ENCODE measurements at regions not wholly inside any gene's neighbourhood (a gene's known extent, or its start where the extent isn't known, plus 50 kb on each side); places are given as distances from the start of the nearest gene placed in this dataset.
"Not testable (repeated sequence)": the region's sequence is repeated elsewhere in the genome, so short reads cannot be mapped to it uniquely, and the experiment has no call there.

DNA sequence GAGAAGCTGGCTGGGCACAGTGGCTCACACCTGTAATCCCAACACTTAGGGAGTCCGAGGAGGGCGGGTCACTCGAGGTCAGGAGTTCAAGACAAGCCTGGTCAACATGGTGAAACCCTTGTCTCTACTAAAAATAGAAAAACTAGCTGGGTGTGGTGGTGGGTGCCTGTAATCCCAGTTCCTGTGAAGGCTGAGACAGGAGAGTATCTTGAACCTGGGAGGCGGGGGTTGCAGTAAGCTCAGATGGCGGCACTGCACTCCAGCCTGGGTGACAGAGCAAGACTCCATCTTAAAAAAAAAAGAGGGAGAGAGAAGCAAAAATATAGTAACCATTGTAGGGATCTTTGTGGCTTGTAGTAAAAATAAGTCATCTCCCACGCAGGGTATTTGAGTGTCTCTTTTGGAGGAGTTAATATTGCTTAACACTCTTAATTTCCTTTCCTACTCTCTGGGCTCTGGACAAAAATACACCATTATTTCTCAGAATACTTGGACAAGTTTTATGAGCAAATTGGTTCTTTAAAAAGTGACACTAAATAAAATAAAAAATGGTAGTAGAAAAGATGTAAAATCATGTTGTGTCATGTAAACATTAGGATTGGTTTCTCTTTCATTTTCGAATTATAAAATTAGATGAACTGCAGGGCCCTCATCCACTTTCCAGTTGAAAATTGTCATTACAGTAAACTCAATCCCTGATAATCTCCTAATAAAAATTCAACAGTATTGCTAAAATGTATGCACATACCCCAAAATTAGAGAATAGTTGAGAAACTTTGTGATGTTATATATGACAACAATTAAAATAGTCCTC is 61.1 kb upstream of the C12orf71 start:
- Histone ChIP-seq H2AFZ (no peak overlapping the region), H3K4me2 (no peak overlapping the region)
- POLR2A ChIA-PET (ENCODE audit: unreplicated experiment) = no interaction called here

DNA sequence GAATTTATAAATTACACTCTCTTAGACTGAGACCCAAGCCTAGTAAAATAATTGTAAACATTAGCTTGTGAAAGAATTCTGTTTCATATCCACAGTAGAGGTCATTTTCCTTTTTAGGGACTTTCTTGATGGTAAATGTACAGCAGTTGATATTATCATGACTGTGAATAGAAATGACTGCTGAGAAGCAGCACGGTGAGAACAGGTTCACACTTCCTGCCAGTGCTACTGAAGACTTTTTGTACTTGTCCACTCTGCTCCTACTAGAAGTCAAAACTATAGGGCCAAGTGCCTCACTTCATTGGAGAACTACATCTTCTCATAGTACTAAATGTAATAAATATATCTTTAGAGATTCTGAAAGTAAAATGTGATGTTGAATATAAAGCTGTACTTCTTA is 63.3 kb upstream of the C12orf71 start:
- H3K9me2 ChIP-seq (ENCODE audit: insufficient read depth); DNase-seq; H4K20me1 ChIP-seq (ENCODE audit: insufficient read depth); H3K79me2 ChIP-seq (ENCODE audit: low read depth); H3K36me3 ChIP-seq (ENCODE audit: low read depth); H3F3A ChIP-seq (ENCODE audit: insufficient read depth, low read depth); BruUV-seq (replicated peaks); H2AFZ ChIP-seq; H3K4me3 ChIP-seq; H3K4me2 ChIP-seq; H3K9me3 ChIP-seq (ENCODE audit: insufficient read depth, low read depth); CTCF ChIA-PET; H3K27ac ChIP-seq; POLR2A ChIA-PET (ENCODE audit: unreplicated experiment); H3K4me1 ChIP-seq (replicated peaks; ENCODE audit: insufficient read depth); H3K27me3 ChIP-seq (ENCODE audit: insufficient read depth, low read depth): not testable (repeated sequence)
- intact Hi-C loops (cut with micrococcal nuclease; ENCODE audit: unreplicated experiment) = loop anchor here (10.0 kb wide), 1 partner anchor 291 kb away; no protein-coding TSS in a partner anchor

More for the DNA sequence above, 61.1 kb upstream of the C12orf71 start:
- Histone ChIP-seq H3K36me3 (ENCODE audit: low read depth) (no peaks in the 10 kb centered on the region), H3K9me2 (ENCODE audit: insufficient read depth) (0 out of 2 replicates have a peak, but pooled peaks cover 3% of the 10 kb centered on the region), H3K79me2 (ENCODE audit: low read depth) (no peaks in the 10 kb centered on the region), H3K27me3 (ENCODE audit: insufficient read depth, low read depth) (no peaks in the 10 kb centered on the region), H3K4me1 (replicated peaks; ENCODE audit: insufficient read depth) (no peaks in the 10 kb centered on the region), H3F3A (ENCODE audit: insufficient read depth, low read depth) (no peaks in the 10 kb centered on the region), H3K9me3 (ENCODE audit: insufficient read depth, low read depth) (no peaks in the 10 kb centered on the region), H4K20me1 (ENCODE audit: insufficient read depth) (no peaks in the 10 kb centered on the region), H3K4me3 (no peak overlapping the region), H3K27ac (no peak overlapping the region)
- TF ChIP-seq EZH2 (IDR thresholded peaks at IDR 0.05; ENCODE audit: low read depth) = no peak
- TF ChIP-seq, protein P1, sequence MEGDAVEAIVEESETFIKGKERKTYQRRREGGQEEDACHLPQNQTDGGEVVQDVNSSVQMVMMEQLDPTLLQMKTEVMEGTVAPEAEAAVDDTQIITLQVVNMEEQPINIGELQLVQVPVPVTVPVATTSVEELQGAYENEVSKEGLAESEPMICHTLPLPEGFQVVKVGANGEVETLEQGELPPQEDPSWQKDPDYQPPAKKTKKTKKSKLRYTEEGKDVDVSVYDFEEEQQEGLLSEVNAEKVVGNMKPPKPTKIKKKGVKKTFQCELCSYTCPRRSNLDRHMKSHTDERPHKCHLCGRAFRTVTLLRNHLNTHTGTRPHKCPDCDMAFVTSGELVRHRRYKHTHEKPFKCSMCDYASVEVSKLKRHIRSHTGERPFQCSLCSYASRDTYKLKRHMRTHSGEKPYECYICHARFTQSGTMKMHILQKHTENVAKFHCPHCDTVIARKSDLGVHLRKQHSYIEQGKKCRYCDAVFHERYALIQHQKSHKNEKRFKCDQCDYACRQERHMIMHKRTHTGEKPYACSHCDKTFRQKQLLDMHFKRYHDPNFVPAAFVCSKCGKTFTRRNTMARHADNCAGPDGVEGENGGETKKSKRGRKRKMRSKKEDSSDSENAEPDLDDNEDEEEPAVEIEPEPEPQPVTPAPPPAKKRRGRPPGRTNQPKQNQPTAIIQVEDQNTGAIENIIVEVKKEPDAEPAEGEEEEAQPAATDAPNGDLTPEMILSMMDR (conservative IDR thresholded peaks at IDR 0.05) = no peak
- intact Hi-C loops (cut with micrococcal nuclease; ENCODE audit: unreplicated experiment) = loop anchor here (2.0 to 10.0 kb wide), 4 partner anchors 35 to 289 kb away; no protein-coding TSS in a partner anchor
- DNase-seq = no peak
- BruUV-seq (replicated peaks) = no TSS peak
- CTCF ChIA-PET = no interaction called here

DNA sequence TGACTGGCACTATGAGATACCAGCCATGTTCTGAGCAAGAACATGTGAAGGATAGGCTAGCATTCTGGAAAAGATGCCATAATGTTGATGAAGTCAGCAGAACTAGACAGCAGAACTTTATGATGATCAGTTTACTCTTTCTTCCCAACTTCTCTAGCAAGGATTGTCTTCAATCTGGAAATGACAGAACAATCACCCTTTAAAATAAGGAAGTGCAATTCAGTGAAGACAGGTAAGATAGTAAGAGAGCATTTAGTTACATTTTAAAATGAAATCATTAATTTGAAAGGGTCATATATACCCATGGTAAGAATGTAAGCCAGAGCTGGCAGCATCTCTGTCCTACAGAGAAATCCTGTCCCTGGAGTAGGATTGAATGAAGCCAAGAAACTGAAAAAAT is 66.0 kb upstream of the C12orf71 start:
- intact Hi-C loops (cut with micrococcal nuclease; ENCODE audit: unreplicated experiment) = loop anchor here (10.0 kb wide), 1 partner anchor 294 kb away; no protein-coding TSS in a partner anchor

More for the DNA sequence above, 66.0 kb upstream of the C12orf71 start:
- no peaks in the 10 kb centered on the region for H3K27me3 ChIP-seq (ENCODE audit: insufficient read depth, low read depth)
- H3K79me2 ChIP-seq (ENCODE audit: low read depth) = no peaks in the 10 kb centered on the region
- no peaks in the 10 kb centered on the region for H4K20me1 ChIP-seq (ENCODE audit: insufficient read depth)
- H3K4me3 ChIP-seq = no peak overlapping the region
- TF ChIP-seq, protein P1 (conservative IDR thresholded peaks at IDR 0.05) = no peak
- no peak for TF ChIP-seq EZH2 (IDR thresholded peaks at IDR 0.05; ENCODE audit: low read depth)
- no peak for DNase-seq
- no peaks in the 10 kb centered on the region for H3K36me3 ChIP-seq (ENCODE audit: low read depth)
- CTCF ChIA-PET = no interaction called here
- H3F3A ChIP-seq (ENCODE audit: insufficient read depth, low read depth) = no peaks in the 10 kb centered on the region
- H2AFZ ChIP-seq = no peak overlapping the region
- no peak overlapping the region for H3K4me2 ChIP-seq
- no peaks in the 10 kb centered on the region for H3K9me3 ChIP-seq (ENCODE audit: insufficient read depth, low read depth)
- no TSS peak for BruUV-seq (replicated peaks)
- 0 out of 2 replicates have a peak, but pooled peaks cover 3% of the 10 kb centered on the region for H3K9me2 ChIP-seq (ENCODE audit: insufficient read depth)
- POLR2A ChIA-PET (ENCODE audit: unreplicated experiment) = no interaction called here
- no peaks in the 10 kb centered on the region for H3K4me1 ChIP-seq (replicated peaks; ENCODE audit: insufficient read depth)
- H3K27ac ChIP-seq = no peak overlapping the region

All from PC-9 (cell line).